ENCODE measurements at regions not wholly inside any gene's neighbourhood (a gene's known extent, or its start where the extent isn't known, plus 50 kb on each side); places are given as distances from the start of the nearest gene placed in this dataset.

DNA sequence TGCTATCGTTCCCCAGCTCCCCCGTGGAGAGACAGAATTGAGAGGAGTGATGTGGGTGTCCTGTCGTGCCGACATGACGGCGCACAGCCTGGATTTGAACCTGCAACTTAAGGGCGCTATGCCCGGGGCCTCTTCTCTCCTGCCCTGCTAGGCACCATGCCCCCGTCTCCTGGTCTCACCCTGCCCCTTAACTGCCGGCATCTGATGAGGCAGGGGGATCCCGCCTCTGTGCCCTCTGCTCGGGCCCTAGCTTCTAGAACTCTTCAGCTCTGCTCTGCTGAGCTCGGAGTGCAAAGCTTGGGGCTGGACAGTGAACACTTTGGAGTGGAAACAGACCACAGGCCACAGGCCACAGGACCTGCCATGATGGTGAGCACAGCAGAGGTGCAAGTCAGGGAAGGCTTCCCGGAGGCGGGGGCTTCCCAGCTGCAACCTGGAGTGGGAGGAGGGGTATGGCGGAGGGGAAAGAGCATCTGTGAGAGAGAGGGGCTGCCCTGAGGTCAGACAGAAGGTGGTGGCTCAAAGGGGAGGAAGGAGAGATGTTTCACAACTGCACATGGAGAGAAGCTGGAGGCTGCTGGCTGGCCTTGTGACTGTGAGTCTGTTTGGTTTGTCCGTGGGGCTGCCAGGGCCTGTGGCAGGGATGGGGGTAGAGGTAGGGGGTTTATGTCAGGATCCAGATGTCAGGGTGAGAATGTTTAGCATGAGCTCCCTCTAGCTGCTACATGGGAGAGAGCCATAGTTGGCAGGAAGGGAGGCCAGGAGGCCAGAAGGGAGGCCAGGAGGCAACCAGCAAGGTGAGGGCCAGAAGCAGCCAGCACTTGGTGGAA lies 107.8 kb downstream of the CRLF3 start:
- Histone ChIP-seq H3K9me3 (replicated peaks; ENCODE audit: control insufficient read depth, insufficient read depth, low read depth, low read length) (no peaks in the 10 kb centered on the region), H3K27me3 (ENCODE audit: control insufficient read depth in 2 of 2, insufficient read depth in 2 of 2, low read length in 2 of 2) (no peaks in the 10 kb centered on the region), H3K36me3 (ENCODE audit: control insufficient read depth, insufficient read depth, low read length) (peaks cover 3% of the 10 kb centered on the region; the same call in 1 of the 3 replicates), H3K4me1 (replicated peaks in 1 of 2; ENCODE audit: control insufficient read depth in 2 of 2, insufficient read depth in 2 of 2, low read length in 2 of 2) (peaks cover 0 to 20% of the 10 kb centered on the region in 2 experiments; a peak in 3 of 5 replicates), H3K9me1 (ENCODE audit: control insufficient read depth, insufficient read depth, low read length) (peaks cover 2% of the 10 kb centered on the region), H2AFZ (ENCODE audit: low read depth, low read length) (no peak overlapping the region), H3K4me3 (no peak overlapping the region), H3K79me2 (ENCODE audit: control insufficient read depth, insufficient read depth, low read length) (peaks cover 69% of the 10 kb centered on the region), H3K27ac (ENCODE audit: extremely low read depth, low read depth, low read length) (no peak overlapping the region), H3K9ac (ENCODE audit: insufficient read depth in 1 of 2, low read depth in 2 of 2, low read length in 2 of 2) (no peak overlapping the region), H3K4me2 (ENCODE audit: insufficient read depth, low read length) (no peak overlapping the region), H4K20me1 (replicated peaks; ENCODE audit: control insufficient read depth, insufficient read depth, low read length) (peaks cover 20% of the 10 kb centered on the region)
- TF ChIP-seq MECOM (CRISPR knock-in tag; IDR thresholded peaks at IDR 0.05) (no peak), ZFP36 (IDR thresholded peaks at IDR 0.05; ENCODE audit: low read depth, low read length, partially characterized antibody) (peak; percentile 85), ERF (CRISPR knock-in tag; IDR thresholded peaks at IDR 0.05) (no peak), RAD21 (CRISPR knock-in tag; conservative IDR thresholded peaks at IDR 0.05 in 1 of 2, IDR thresholded peaks at IDR 0.05 in 1 of 2) (peak in 1 of 2 experiments; percentile 31; a peak in 2 of 4 replicates)
- TF ChIP-seq, protein P1, sequence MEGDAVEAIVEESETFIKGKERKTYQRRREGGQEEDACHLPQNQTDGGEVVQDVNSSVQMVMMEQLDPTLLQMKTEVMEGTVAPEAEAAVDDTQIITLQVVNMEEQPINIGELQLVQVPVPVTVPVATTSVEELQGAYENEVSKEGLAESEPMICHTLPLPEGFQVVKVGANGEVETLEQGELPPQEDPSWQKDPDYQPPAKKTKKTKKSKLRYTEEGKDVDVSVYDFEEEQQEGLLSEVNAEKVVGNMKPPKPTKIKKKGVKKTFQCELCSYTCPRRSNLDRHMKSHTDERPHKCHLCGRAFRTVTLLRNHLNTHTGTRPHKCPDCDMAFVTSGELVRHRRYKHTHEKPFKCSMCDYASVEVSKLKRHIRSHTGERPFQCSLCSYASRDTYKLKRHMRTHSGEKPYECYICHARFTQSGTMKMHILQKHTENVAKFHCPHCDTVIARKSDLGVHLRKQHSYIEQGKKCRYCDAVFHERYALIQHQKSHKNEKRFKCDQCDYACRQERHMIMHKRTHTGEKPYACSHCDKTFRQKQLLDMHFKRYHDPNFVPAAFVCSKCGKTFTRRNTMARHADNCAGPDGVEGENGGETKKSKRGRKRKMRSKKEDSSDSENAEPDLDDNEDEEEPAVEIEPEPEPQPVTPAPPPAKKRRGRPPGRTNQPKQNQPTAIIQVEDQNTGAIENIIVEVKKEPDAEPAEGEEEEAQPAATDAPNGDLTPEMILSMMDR (IDR thresholded peaks at IDR 0.05 in 2 of 3, conservative IDR thresholded peaks at IDR 0.05 in 1 of 3; ENCODE audit: insufficient read depth in 2 of 3, low read depth in 1 of 3, low read length in 3 of 3) = peak; percentile 30 to 36 (median 31); a peak in 5 of 6 replicates
- DNase-seq (ENCODE audit: extremely low read depth in 1 of 4, low spot score in 3 of 4) = no peak
- no TSS peak for BruUV-seq (replicated peaks)
- in situ Hi-C loops (cut with MboI) (loop anchor here (10.0 to 25.0 kb wide), 2 partner anchors 379 to 612 kb away; partner anchors contain the start of gene TMIGD1), intact Hi-C loops (cut with micrococcal nuclease) (loop anchor here (5.0 to 10.0 kb wide), 2 partner anchors 152 to 374 kb away; no protein-coding TSS in a partner anchor)
- whole genome bisulfite sequencing (ENCODE audit: insufficient coverage, low coverage, missing lambda C conversion rate) = 81% methylated on average over 17 of the region's 17 CpGs
- ATAC-seq = peak; percentile 15; the same call in 1 of the 3 replicates
- FAIRE-seq = no peak
- ChIA-PET POLR2A (no interaction called here), CTCF (ENCODE audit: low intra/inter-chr PET ratio) (no interaction called here)
